GM18907 (cell line): ENCODE measurements at regions not wholly inside any gene's neighbourhood (a gene's known extent, or its start where the extent isn't known, plus 50 kb on each side); places are given as distances from the start of the nearest gene placed in this dataset.

ENCODE experiments used
- ATAC-seq: cut with Tn5 transposase; IDR thresholded peaks from one replicate; pipeline ENCODE4 v1.9.1; 2021; ENCODE audit warnings: mild to moderate bottlenecking, moderate library complexity; ENCODE audit not compliant: unreplicated experiment

GRCh38 chr5:124477577-124477976 is 268.9 kb downstream of the ZNF608 start:
- ATAC-seq: no peak

- no peak for ATAC-seq
Measured at GRCh38 chr5:124477062-124477461, 269.4 kb downstream of the ZNF608 start.

- ATAC-seq: no peak
Measured at GRCh38 chr5:124474528-124475215, 271.8 kb downstream of the ZNF608 start.

GRCh38 chr5:124468671-124469411 is 277.6 kb downstream of the ZNF608 start:
- no peak for ATAC-seq

GRCh38 chr5:124467745-124468144 is 278.7 kb downstream of the ZNF608 start:
- no peak for ATAC-seq

GRCh38 chr5:124466011-124466410 is 280.4 kb downstream of the ZNF608 start:
- ATAC-seq: no peak

- no peak for ATAC-seq
Measured at GRCh38 chr5:124463851-124464250, 282.6 kb downstream of the ZNF608 start.

- no peak for ATAC-seq
Measured at GRCh38 chr5:124462751-124463150, 283.7 kb downstream of the ZNF608 start.

GRCh38 chr5:124461941-124462340 is 284.5 kb downstream of the ZNF608 start:
- ATAC-seq: no peak

- ATAC-seq: no peak
Measured at GRCh38 chr5:124461157-124461556, 285.3 kb downstream of the ZNF608 start.

- ATAC-seq: no peak
Measured at GRCh38 chr5:124460642-124461041, 285.8 kb downstream of the ZNF608 start.

- ATAC-seq: no peak
Measured at GRCh38 chr5:124459984-124460383, 286.5 kb downstream of the ZNF608 start.

GRCh38 chr5:124457901-124458300 is 288.5 kb downstream of the ZNF608 start:
- ATAC-seq: no peak

- ATAC-seq: no peak
Measured at GRCh38 chr5:124457101-124457500, 289.3 kb downstream of the ZNF608 start.

- ATAC-seq: no peak
Measured at GRCh38 chr5:124456249-124456648, 290.2 kb downstream of the ZNF608 start.

- ATAC-seq: peak; percentile 1
Measured at GRCh38 chr5:124454081-124454480, 292.4 kb downstream of the ZNF608 start.

- ATAC-seq: peak; percentile 99
Measured at GRCh38 chr5:124453221-124454051, 293.0 kb downstream of the ZNF608 start.

GRCh38 chr5:124452412-124452811 is 294.0 kb downstream of the ZNF608 start:
- ATAC-seq: no peak

GRCh38 chr5:124451721-124452383 is 294.6 kb downstream of the ZNF608 start:
- no peak for ATAC-seq

- no peak for ATAC-seq
Measured at GRCh38 chr5:124446120-124446519, 300.3 kb downstream of the ZNF608 start.

GRCh38 chr5:124445070-124445619 is 301.3 kb downstream of the ZNF608 start:
- no peak for ATAC-seq
